Pancreas (tissue), 10 donors: ENCODE measurements at regions not wholly inside any gene's neighbourhood (a gene's known extent, or its start where the extent isn't known, plus 50 kb on each side); places are given as distances from the start of the nearest gene placed in this dataset.
"Not testable (repeated sequence)": the region's sequence is repeated elsewhere in the genome, so short reads cannot be mapped to it uniquely, and the experiment has no call there.

Experiments used
- ATAC-seq, 4 donors: fragments of 200-7000 bp; cut with Tn5 transposase; one replicate each; pipeline versions ENCODE4 v1.8.0 to v1.9.1; 2020; ENCODE audit warnings: mild to moderate bottlenecking in 4 of 4, moderate library complexity in 4 of 4
- DNase-seq, 6 donors: peaks; one replicate each; pipeline ENCODE4 v3.0.0-alpha.2; 2020
- FAIRE-seq: peaks from 2 replicates; lab custom pipeline; 2012; peaks lifted over from hg19 to GRCh38; lab: Jason Lieb, UNC
- H3K27ac ChIP-seq, 4 donors: fragments of 200-600 bp; sonication (generic); 1 replicate in 3 of 4; 2 replicates in 1 of 4; pipeline versions ENCODE4 v1.5.0 to v1.8.0; 2020
- H3K27me3 ChIP-seq, 4 donors: fragments of 200-600 bp; one replicate each; pipeline ENCODE4 v1.8.0; 2021
- H3K36me3 ChIP-seq, 3 donors: fragments of 200-600 bp; sonication (generic) in 1 of 3; one replicate each; pipeline versions ENCODE4 v1.5.0 to v1.8.0; 2020 to 2021
- H3K4me1 ChIP-seq, 3 donors: fragments of 200-600 bp; one replicate each; pipeline ENCODE4 v1.8.0; 2021
- H3K4me3 ChIP-seq, 4 donors: fragments of 200-600 bp; sonication (generic) in 2 of 4; one replicate each; pipeline versions ENCODE4 v1.5.0 to v1.8.0; 2020 to 2021
- H3K9me3 ChIP-seq, 4 donors: fragments of 200-600 bp; one replicate each; pipeline ENCODE4 v1.8.0; 2021
- WGBS, 2 donors: extraction: QIAGEN DNeasy Blood & Tissue Kit; methylation state at CpG; one replicate each; pipeline ENCODE4 v1.1.7; 2013; 5-methylcytosine and 5-hydroxymethylcytosine counted together
- intact Hi-C, 3 donors: fragments of 100-400 bp; cut with DNase I; formaldehyde crosslinking; loops; one replicate each; pipeline versions ENCODE4 v1.11.1 to v1.14.2; 2022
- TF ChIP-seq, protein P1 (sequence below), 4 donors: fragments of 200-600 bp; sonication (generic) in 3 of 4; IDR thresholded peaks; one replicate each; pipeline versions ENCODE4 v1.5.0 to v1.8.0; 2021; ENCODE audit warnings: antibody characterized with exemption in 4 of 4
- donor health status: healthy with polysubstance abuse.
- donor health status: DM: no; HTN: no; CAD: no; lungs with moderate emphysema.
- donor health status: DM: no; HTN: no; CAD: no.
- donor health status: control.
- donor health status: control.
- donor health status: Bipolar disorder and iron deficiency.
- donor health status: DM: yes; HTN: yes; CAD: no.
- donor health status: DM: no; HTN: no; CAD: no.
- donor health status: DM: no; HTN: no; CAD: no.
- donor health status: DM: yes; HTN: yes; CAD: no.

- WGBS, 2 donors = 52 to 65% methylated on average over 16 of the region's 16 CpGs
- no peaks in the 10 kb centered on the region for H3K27me3 ChIP-seq
- H3K4me1 ChIP-seq = no peaks in the 10 kb centered on the region
- intact Hi-C loops = no loop called here
- FAIRE-seq = no peak
- no peaks in the 10 kb centered on the region for H3K9me3 ChIP-seq
- TF ChIP-seq, protein P1, sequence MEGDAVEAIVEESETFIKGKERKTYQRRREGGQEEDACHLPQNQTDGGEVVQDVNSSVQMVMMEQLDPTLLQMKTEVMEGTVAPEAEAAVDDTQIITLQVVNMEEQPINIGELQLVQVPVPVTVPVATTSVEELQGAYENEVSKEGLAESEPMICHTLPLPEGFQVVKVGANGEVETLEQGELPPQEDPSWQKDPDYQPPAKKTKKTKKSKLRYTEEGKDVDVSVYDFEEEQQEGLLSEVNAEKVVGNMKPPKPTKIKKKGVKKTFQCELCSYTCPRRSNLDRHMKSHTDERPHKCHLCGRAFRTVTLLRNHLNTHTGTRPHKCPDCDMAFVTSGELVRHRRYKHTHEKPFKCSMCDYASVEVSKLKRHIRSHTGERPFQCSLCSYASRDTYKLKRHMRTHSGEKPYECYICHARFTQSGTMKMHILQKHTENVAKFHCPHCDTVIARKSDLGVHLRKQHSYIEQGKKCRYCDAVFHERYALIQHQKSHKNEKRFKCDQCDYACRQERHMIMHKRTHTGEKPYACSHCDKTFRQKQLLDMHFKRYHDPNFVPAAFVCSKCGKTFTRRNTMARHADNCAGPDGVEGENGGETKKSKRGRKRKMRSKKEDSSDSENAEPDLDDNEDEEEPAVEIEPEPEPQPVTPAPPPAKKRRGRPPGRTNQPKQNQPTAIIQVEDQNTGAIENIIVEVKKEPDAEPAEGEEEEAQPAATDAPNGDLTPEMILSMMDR (IDR thresholded peaks at IDR 0.05) = no peak
- ATAC-seq = no peak
- no peaks in the 10 kb centered on the region for H3K36me3 ChIP-seq
- no peak overlapping the region for H3K4me3 ChIP-seq
- no peak overlapping the region for H3K27ac ChIP-seq
- DNase-seq = no peak
These were observed 81.2 kb upstream of the SNTG2 start for GRCh38 chr2:869357-869871.

- FAIRE-seq, H3K27ac ChIP-seq, intact Hi-C loops, H3K4me3 ChIP-seq, H3K27me3 ChIP-seq, ATAC-seq, H3K36me3 ChIP-seq, DNase-seq, H3K9me3 ChIP-seq, H3K4me1 ChIP-seq: not testable (repeated sequence)
- whole genome bisulfite sequencing, 2 donors = 77 to 93% methylated on average over 47 to 49 of the region's 51 CpGs
These were observed 81.8 kb upstream of the SNTG2 start for GRCh38 chr2:868857-869256.

GRCh38 chr2:867296-867695 lies 83.4 kb upstream of the SNTG2 start:
- WGBS, 2 donors = 75 to 87% methylated on average over 9 of the region's 9 CpGs
- Histone ChIP-seq H3K4me3 (no peak overlapping the region), H3K27me3 (no peaks in the 10 kb centered on the region), H3K27ac (no peak overlapping the region), H3K9me3 (no peaks in the 10 kb centered on the region), H3K4me1 (no peaks in the 10 kb centered on the region), H3K36me3 (no peaks in the 10 kb centered on the region)
- no peak for ATAC-seq
- DNase-seq = no peak
- intact Hi-C loops = no loop called here
- TF ChIP-seq, protein P1 (IDR thresholded peaks at IDR 0.05) = no peak
- no peak for FAIRE-seq

DNA sequence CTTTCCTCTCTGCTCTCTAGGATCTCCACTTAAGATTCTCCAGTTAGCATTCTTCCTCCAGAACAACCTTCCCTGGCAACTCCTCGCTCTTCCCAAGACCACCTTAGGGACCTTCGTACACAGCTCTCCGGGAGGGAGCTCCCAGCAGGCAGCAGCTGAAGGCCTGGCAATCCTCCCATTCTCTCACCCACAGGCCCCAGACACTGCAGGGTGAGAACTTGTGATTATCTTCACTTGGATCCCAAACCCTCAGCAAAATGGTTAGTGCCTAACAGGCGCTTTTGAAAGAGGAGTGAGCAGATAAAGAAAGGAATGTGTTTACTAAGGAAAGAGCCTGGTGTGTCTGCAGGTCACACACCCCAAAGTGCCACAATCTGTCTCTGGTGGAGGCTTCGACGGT lies 83.8 kb upstream of the SNTG2 start:
- H3K9me3 ChIP-seq = no peaks in the 10 kb centered on the region
- no peak for ATAC-seq
- no peaks in the 10 kb centered on the region for H3K4me1 ChIP-seq
- no peak overlapping the region for H3K4me3 ChIP-seq
- WGBS, 2 donors = 58% methylated on average over 6 of the region's 6 CpGs
- no peak overlapping the region for H3K27ac ChIP-seq
- no peak for FAIRE-seq
- DNase-seq = no peak
- intact Hi-C loops = no loop called here
- H3K27me3 ChIP-seq = no peaks in the 10 kb centered on the region
- H3K36me3 ChIP-seq = no peaks in the 10 kb centered on the region
- TF ChIP-seq, protein P1 (IDR thresholded peaks at IDR 0.05) = no peak

DNA sequence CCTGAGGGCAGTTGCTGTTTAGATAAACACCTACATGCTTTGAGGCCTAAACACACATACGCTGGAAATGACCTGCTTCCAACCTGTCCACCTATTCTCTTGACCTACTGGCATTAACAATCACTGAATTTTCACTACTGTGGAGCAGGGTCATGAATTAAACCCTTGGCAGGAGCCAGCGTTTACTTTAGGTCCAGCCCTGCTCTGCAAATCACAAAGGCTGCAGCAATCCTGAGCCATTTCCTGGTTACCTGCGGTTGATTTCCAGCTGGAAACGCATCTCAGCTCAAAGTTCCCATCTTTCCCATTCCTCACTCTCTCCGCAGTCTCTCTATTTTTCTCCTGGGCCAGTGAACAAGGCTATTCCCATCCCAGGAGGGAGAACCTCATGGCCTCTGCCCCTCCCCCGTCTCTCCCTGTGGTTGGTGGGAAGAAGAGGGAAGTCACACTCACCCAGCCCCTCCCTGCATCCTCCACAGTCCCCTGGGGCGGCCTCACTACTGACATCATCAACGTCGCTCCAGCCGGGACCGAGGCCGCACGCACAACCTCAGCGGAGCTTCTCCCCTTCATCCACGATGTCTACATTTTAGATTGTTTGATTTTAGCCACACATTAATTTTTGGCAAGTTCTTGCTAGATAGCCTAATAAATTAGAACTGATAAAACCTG lies 84.5 kb upstream of the SNTG2 start:
- Histone ChIP-seq H3K9me3 (no peaks in the 10 kb centered on the region), H3K36me3 (no peaks in the 10 kb centered on the region), H3K4me3 (no peak overlapping the region), H3K4me1 (no peaks in the 10 kb centered on the region), H3K27ac (no peak overlapping the region), H3K27me3 (no peaks in the 10 kb centered on the region)
- intact Hi-C loops = no loop called here
- FAIRE-seq = no peak
- TF ChIP-seq, protein P1 (IDR thresholded peaks at IDR 0.05) = no peak
- 53 to 56% methylated on average over 15 of the region's 15 CpGs for WGBS, 2 donors
- no peak for DNase-seq
- ATAC-seq = peak in 1 of 4 donors; percentile 42
